ENCODE measurements at regions not wholly inside any gene's neighbourhood (a gene's known extent, or its start where the extent isn't known, plus 50 kb on each side); places are given as distances from the start of the nearest gene placed in this dataset.

DNA sequence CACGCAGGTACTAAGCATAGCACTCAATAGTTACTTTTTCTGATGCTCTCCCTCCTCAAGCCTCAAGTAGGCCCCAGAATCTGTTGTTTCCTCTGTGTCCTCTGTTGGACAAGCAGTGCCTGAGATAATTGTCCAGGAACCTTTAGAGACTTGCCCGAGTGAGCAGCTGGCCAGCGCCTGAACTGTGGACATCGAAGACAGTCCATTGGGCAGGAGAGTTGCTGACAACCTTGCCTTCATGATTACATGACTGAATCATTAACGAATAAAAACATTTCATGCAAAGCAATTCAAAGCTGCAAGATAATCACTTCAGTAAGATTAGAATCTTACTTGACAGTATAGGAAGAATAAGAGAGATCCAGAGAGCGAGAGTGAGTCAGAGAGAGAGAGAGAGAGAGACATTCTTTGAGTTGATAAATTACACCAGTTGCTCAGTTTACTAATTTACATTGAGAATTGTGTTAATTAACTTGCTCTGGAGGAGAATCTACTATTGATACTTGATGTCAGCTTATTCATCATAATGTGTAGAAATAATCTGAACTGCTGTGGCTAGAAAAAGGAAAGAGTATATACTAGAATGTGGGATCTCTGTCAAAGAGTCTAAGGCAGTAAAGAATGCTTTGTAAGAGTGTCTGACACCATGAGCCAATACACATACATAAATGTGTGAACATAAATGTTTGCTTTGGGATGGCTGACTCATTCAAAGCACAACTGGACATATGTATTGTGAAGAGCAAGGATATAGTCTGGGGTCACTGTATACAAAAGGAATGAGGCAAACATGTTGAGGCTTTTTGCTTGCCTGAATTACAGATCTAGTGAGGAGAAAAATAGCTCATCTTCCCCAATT, 216.0 kb downstream of the ZNF326 start:
- DNase-seq (no peak), ATAC-seq (no peak)
- Histone ChIP-seq H3K27me3 (no peaks in the 10 kb centered on the region), H3K27ac (no peak overlapping the region), H3K9me3 (no peaks in the 10 kb centered on the region), H3K36me3 (no peaks in the 10 kb centered on the region), H3K4me3 (no peak overlapping the region), H3K4me1 (no peaks in the 10 kb centered on the region)
- intact Hi-C loops (cut with DNase I; ENCODE audit: low total_unique reads), result no loop called here
- no peak for TF ChIP-seq POLR2A (IDR thresholded peaks at IDR 0.05)
- TF ChIP-seq, protein P1, sequence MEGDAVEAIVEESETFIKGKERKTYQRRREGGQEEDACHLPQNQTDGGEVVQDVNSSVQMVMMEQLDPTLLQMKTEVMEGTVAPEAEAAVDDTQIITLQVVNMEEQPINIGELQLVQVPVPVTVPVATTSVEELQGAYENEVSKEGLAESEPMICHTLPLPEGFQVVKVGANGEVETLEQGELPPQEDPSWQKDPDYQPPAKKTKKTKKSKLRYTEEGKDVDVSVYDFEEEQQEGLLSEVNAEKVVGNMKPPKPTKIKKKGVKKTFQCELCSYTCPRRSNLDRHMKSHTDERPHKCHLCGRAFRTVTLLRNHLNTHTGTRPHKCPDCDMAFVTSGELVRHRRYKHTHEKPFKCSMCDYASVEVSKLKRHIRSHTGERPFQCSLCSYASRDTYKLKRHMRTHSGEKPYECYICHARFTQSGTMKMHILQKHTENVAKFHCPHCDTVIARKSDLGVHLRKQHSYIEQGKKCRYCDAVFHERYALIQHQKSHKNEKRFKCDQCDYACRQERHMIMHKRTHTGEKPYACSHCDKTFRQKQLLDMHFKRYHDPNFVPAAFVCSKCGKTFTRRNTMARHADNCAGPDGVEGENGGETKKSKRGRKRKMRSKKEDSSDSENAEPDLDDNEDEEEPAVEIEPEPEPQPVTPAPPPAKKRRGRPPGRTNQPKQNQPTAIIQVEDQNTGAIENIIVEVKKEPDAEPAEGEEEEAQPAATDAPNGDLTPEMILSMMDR (IDR thresholded peaks at IDR 0.05 in 4 of 5, conservative IDR thresholded peaks at IDR 0.05 in 1 of 5), result no peak
- in situ Hi-C loops (cut with MboI; ENCODE audit: low sequenced_read_pairs in 4 of 4), result no loop called here

DNA sequence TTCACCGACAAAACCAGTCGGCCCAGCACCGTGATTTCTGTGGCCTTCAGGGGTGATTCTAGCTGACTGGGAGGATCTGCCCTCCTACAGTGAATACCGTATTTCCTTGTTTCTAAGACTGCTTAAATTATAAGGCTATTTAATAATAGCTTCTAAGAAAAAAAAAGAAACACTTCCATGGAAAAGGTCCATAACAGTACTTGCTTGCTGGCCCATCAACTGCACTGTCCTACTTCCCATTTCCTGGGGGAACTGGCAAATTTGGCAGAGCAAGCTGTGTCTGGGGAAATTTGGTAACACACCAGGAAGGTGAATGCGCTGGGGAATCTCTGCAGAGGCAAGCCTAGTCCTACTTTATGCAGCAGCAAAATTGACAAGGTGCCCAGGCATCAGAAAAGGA, 214.0 kb downstream of the ZNF326 start:
- Histone ChIP-seq H3K27ac (no peak overlapping the region), H3K4me3 (no peak overlapping the region), H3K36me3 (no peaks in the 10 kb centered on the region), H3K27me3 (no peaks in the 10 kb centered on the region), H3K9me3 (no peaks in the 10 kb centered on the region), H3K4me1 (no peaks in the 10 kb centered on the region)
- TF ChIP-seq, protein P1 (IDR thresholded peaks at IDR 0.05 in 4 of 5, conservative IDR thresholded peaks at IDR 0.05 in 1 of 5), result no peak
- TF ChIP-seq POLR2A (IDR thresholded peaks at IDR 0.05), result no peak
- intact Hi-C loops (cut with DNase I; ENCODE audit: low total_unique reads) (no loop called here), in situ Hi-C loops (cut with MboI; ENCODE audit: low sequenced_read_pairs in 4 of 4) (no loop called here)
- DNase-seq (no peak), ATAC-seq (no peak)

DNA sequence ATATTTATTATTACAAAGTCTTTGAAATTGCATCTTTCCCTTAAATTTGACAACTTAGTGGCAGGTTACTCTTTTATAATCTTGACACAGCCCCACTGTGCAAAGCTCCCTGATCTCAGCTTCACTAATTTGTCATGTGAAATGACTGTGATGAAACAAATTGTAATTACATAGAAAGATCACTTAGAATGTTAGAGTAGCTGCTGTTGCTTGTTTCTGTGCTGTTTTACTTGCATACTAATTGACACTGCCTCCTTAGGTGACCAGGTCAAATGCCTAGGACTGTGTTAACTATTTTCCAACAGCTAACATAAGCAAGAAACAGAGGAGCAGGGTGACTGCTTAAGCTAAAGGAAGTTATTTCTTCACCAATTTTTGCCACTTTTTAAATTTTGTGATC, 211.3 kb downstream of the ZNF326 start:
- Histone ChIP-seq H3K27me3 (no peaks in the 10 kb centered on the region), H3K27ac (no peak overlapping the region), H3K4me1 (no peaks in the 10 kb centered on the region), H3K4me3 (no peak overlapping the region), H3K9me3 (no peaks in the 10 kb centered on the region), H3K36me3 (no peaks in the 10 kb centered on the region)
- DNase-seq (no peak), ATAC-seq (no peak)
- in situ Hi-C loops (cut with MboI; ENCODE audit: low sequenced_read_pairs in 4 of 4) (no loop called here), intact Hi-C loops (cut with DNase I; ENCODE audit: low total_unique reads) (no loop called here)
- TF ChIP-seq, protein P1 (IDR thresholded peaks at IDR 0.05 in 4 of 5, conservative IDR thresholded peaks at IDR 0.05 in 1 of 5), result no peak
- no peak for TF ChIP-seq POLR2A (IDR thresholded peaks at IDR 0.05)

DNA sequence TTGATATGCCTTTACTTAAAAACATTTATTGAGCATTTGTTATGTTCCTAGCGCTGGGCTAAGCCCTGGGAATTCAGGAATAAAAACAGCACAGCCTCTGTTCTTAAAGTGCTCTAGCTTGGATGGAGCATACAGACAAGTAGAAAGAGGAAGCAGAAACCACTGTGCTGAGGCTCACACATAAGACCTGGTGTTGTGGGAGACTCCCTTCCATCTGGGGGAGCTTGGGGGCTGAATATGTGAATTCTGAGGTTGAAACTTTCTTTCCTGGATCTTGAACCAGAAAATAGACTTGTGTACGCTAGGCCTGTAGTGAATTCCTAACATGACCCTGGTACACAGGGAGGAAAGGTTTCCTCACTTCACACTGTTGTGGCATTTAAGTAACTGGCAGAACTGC, 209.9 kb downstream of the ZNF326 start:
- ATAC-seq (no peak), DNase-seq (no peak)
- no peaks in the 10 kb centered on the region for H3K36me3 ChIP-seq
- intact Hi-C loops (cut with DNase I; ENCODE audit: low total_unique reads), result no loop called here
- no peaks in the 10 kb centered on the region for H3K9me3 ChIP-seq
- in situ Hi-C loops (cut with MboI; ENCODE audit: low sequenced_read_pairs in 4 of 4), result no loop called here
- H3K4me1 ChIP-seq, result no peaks in the 10 kb centered on the region
- TF ChIP-seq, protein P1 (IDR thresholded peaks at IDR 0.05 in 4 of 5, conservative IDR thresholded peaks at IDR 0.05 in 1 of 5), result no peak
- TF ChIP-seq POLR2A (IDR thresholded peaks at IDR 0.05), result no peak
- no peak overlapping the region for H3K4me3 ChIP-seq
- H3K27ac ChIP-seq, result no peak overlapping the region
- H3K27me3 ChIP-seq, result no peaks in the 10 kb centered on the region
